Loucy (cell line): ENCODE measurements at regions not wholly inside any gene's neighbourhood (a gene's known extent, or its start where the extent isn't known, plus 50 kb on each side); places are given as distances from the start of the nearest gene placed in this dataset.

Experiments used
- CTCF ChIP-seq: fragments of 200-600 bp; sonication (generic); conservative IDR thresholded peaks from 2 replicates; pipeline ENCODE4 v1.5.1; 2014; ENCODE audit warnings: mild to moderate bottlenecking, antibody characterized with exemption, low read length
- EZH2phosphoT487 ChIP-seq: fragments of 200-600 bp; IDR thresholded peaks from 2 replicates; pipeline ENCODE4 v1.6.1; 2018; ENCODE audit warnings: antibody characterized with exemption, mild to moderate bottlenecking, moderate library complexity, borderline replicate concordance

DNA sequence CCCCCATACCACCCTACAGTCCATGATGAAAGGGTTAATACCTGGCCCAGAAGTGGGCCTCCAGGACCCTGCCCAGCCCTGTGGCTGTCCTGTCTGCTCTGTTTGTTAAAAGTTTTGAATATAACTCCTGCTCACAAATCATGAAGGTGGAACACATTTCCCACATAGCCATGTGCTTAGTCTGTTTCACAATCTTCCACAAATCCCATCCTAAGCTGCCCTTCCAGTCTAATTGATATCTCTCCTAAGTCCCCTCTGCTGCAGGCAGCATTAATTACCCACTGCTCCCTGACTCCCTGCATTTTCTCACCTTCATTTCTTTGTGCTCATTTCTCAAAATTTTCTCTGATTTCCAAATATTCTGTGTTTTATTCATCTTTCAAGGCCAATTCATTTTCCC, 142.6 kb downstream of the AASDH start:
- TF ChIP-seq CTCF (no peak), EZH2phosphoT487 (no peak)
